T-cell (primary cell): ENCODE measurements at regions not wholly inside any gene's neighbourhood (a gene's known extent, or its start where the extent isn't known, plus 50 kb on each side); places are given as distances from the start of the nearest gene placed in this dataset.

Experiments
- ATAC-seq, 4 experiments: fragments of 200-7000 bp in 3 of 4; fragments of 150-1000 bp in 1 of 4; cut with Tn5 transposase; replicated peaks in 1 of 4; 1 replicate in 3 of 4; 2 replicates in 1 of 4; pipeline ENCODE4 v1.10.0; 2021; ENCODE audit warnings: moderate library complexity in 3 of 4, mild to moderate bottlenecking in 2 of 4, moderate number of reproducible peaks in 1 of 4
- CTCF ChIA-PET, 2 donors: fragments of 300-600 bp; sonication (Branson Sonifier 250); formaldehyde crosslinking; loops; one replicate each; lab custom pipeline; 2022; ENCODE audit warnings: antibody characterized with exemption in 2 of 2; lab: Charles Lee
- POLR2A ChIA-PET, 2 donors: fragments of 300-600 bp; sonication (Branson Sonifier 250); formaldehyde crosslinking; loops; one replicate each; lab custom pipeline; 2022; ENCODE audit warnings: antibody characterized with exemption in 2 of 2; lab: Charles Lee
- DNase-seq, 35 experiments: peaks; one replicate each; pipeline versions ENCODE4 v3.0.0 to v3.0.0-alpha.2; 2013 to 2023
- H3K27ac ChIP-seq: one replicate; pipeline ENCODE4 v1.5.1; 2013; ENCODE audit warnings: low read length
- H3K27me3 ChIP-seq, 2 experiments: replicated peaks in 1 of 2; 1 replicate in 1 of 2; 2 replicates in 1 of 2; pipeline versions ENCODE4 v1.6.1 to v1.7.0; 2013; ENCODE audit warnings: low read length in 1 of 2, mixed read lengths in 1 of 2; ENCODE audit not compliant: control insufficient read depth in 2 of 2, insufficient read depth in 2 of 2; ENCODE audit errors: extremely low read depth in 1 of 2
- H3K36me3 ChIP-seq, 2 donors: 1 replicate in 1 of 2; 2 replicates in 1 of 2; pipeline versions ENCODE4 v1.6.1 to v1.7.0; 2013; ENCODE audit warnings: low read length in 1 of 2; ENCODE audit not compliant: control insufficient read depth in 2 of 2, insufficient read depth in 1 of 2; ENCODE audit errors: extremely low read depth in 1 of 2
- H3K4me1 ChIP-seq, 2 experiments: 1 replicate in 1 of 2; 2 replicates in 1 of 2; pipeline versions ENCODE4 v1.6.1 to v1.7.0; 2013; ENCODE audit warnings: low read length in 2 of 2, mixed read lengths in 1 of 2; ENCODE audit not compliant: insufficient read depth in 2 of 2, control insufficient read depth in 1 of 2; ENCODE audit errors: extremely low read depth in 1 of 2
- H3K4me3 ChIP-seq, 2 donors: 1 replicate in 1 of 2; 2 replicates in 1 of 2; pipeline versions ENCODE4 v1.5.1 to v1.7.0; 2013; ENCODE audit warnings: mild to moderate bottlenecking in 2 of 2, low read length in 1 of 2, moderate library complexity in 1 of 2; ENCODE audit not compliant: control insufficient read depth in 1 of 2; ENCODE audit errors: extremely low read depth in 1 of 2
- H3K9me3 ChIP-seq: 2 replicates; pipeline ENCODE4 v1.7.0; 2013
- H3K27ac Mint-ChIP-seq, 2 donors: one replicate each; pipeline ENCODE4 v1.8.0; 2020 to 2021; ENCODE audit warnings: mild to moderate bottlenecking in 2 of 2, mixed read lengths in 2 of 2
- H3K27me3 Mint-ChIP-seq, 2 donors: one replicate each; pipeline ENCODE4 v1.8.0; 2021 to 2022; ENCODE audit warnings: mixed read lengths in 2 of 2
- H3K36me3 Mint-ChIP-seq: one replicate; pipeline ENCODE4 v1.8.0; 2021; ENCODE audit warnings: mixed read lengths
- H3K4me1 Mint-ChIP-seq, 3 donors: one replicate each; pipeline ENCODE4 v1.8.0; 2020 to 2022; ENCODE audit warnings: mixed read lengths in 3 of 3, mild to moderate bottlenecking in 1 of 3
- H3K4me3 Mint-ChIP-seq, 3 donors: one replicate each; pipeline ENCODE4 v1.8.0; 2020 to 2022; ENCODE audit warnings: mild to moderate bottlenecking in 3 of 3, mixed read lengths in 3 of 3, moderate library complexity in 3 of 3
- H3K9me3 Mint-ChIP-seq, 3 donors: one replicate each; pipeline ENCODE4 v1.8.0; 2020 to 2022; ENCODE audit warnings: mixed read lengths in 3 of 3
- WGBS: methylation state at CpG from one replicate; pipeline ENCODE4 v1.1.5; 2013; ENCODE audit warnings: missing lambda C conversion rate; ENCODE audit not compliant: insufficient coverage; 5-methylcytosine and 5-hydroxymethylcytosine counted together

DNA sequence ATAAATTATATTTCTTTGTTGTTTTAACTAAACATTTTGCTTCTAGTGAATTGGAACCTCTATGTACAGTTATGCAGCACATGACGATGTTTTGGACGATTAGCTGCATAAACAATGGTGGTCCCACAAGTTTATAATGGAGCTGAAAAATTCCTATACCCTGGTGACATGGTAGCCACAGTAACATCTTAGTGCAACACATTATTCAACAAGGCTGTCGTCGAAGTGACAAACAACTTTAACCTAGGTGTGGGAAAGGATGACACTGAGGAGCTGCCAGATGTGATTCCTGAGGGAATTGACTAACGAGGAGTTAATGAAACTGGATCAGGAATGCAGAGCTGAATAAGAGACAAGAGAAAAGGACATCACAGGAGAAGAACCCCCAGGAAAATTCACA lies 588.9 kb upstream of the EPHA6 start:
- Histone ChIP-seq H3K4me1 (no peaks in the 10 kb centered on the region), H3K9me3 (no peaks in the 10 kb centered on the region), H3K4me3 (no peak overlapping the region), H3K27ac (no peak overlapping the region), H3K36me3 (no peaks in the 10 kb centered on the region), H3K27me3 (no peaks in the 10 kb centered on the region)
- DNase-seq (no peak), ATAC-seq (no peak)
- ChIA-PET POLR2A (no interaction called here), CTCF (no interaction called here)
- no peak overlapping the region for H3K27ac Mint-ChIP-seq
- H3K4me1 Mint-ChIP-seq: no peaks in the 10 kb centered on the region
- 68% methylated on average over 3 of the region's 5 CpGs for whole genome bisulfite sequencing
- no peak overlapping the region for H3K4me3 Mint-ChIP-seq
- H3K36me3 Mint-ChIP-seq: no peaks in the 10 kb centered on the region
- no peaks in the 10 kb centered on the region for H3K27me3 Mint-ChIP-seq
- H3K9me3 Mint-ChIP-seq: peaks cover 4 to 8% (median 5%) of the 10 kb centered on the region in 3 donors

DNA sequence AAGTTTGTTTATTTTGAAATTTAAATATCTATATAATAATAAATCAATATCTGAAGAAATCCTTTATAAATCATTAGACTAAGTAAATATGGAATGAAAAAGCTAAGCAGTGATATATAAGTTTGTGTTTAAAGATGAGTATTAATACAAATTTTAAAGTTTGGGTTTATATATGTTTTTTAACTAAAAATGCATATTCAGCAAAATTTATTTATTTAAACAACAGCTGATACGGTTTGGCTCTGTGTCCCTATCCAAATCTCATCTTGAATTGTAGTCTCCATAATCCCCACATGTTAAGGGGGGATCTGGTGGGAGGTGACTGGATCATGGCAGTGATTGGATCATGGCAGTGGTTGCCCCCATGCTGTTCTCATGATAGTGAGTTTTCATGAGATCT lies 580.7 kb upstream of the EPHA6 start:
- Mint-ChIP-seq H3K9me3 (peaks cover 0 to 17% (median 2%) of the 10 kb centered on the region in 3 donors), H3K27ac (no peak overlapping the region), H3K4me3 (no peak overlapping the region), H3K4me1 (no peaks in the 10 kb centered on the region), H3K27me3 (no peaks in the 10 kb centered on the region), H3K36me3 (no peaks in the 10 kb centered on the region)
- Histone ChIP-seq H3K36me3 (no peaks in the 10 kb centered on the region), H3K9me3 (peaks cover 3% of the 10 kb centered on the region), H3K4me1 (no peaks in the 10 kb centered on the region), H3K27me3 (no peaks in the 10 kb centered on the region), H3K4me3 (no peak overlapping the region), H3K27ac (no peak overlapping the region)
- no CpG with 5 or more reads among the region's 1 CpG for WGBS
- POLR2A ChIA-PET: no interaction called here
- CTCF ChIA-PET: no interaction called here
- ATAC-seq (no peak), DNase-seq (no peak)

DNA sequence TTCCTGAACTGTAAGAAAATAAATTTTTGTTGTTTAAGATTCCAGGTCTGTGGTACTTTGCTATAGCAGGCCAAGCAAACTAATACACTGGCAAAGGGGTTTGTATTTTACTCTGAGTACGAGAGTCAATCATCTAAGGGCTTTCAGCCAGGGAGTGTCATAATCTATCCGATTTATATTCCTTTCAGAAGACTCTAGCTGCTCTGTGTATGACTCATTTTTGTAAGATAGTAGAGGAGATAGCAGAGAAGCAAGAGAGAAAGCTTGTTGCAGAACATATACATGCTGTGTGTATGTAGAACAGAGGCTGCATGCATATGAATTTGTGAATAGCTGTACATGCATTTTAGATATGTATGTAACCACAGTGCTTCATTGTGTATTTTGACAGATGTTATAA lies 577.9 kb upstream of the EPHA6 start:
- H3K27ac Mint-ChIP-seq: no peak overlapping the region
- Histone ChIP-seq H3K4me3 (no peak overlapping the region), H3K4me1 (no peaks in the 10 kb centered on the region), H3K27me3 (no peaks in the 10 kb centered on the region), H3K9me3 (peaks cover 3% of the 10 kb centered on the region), H3K36me3 (no peaks in the 10 kb centered on the region), H3K27ac (no peak overlapping the region)
- no peaks in the 10 kb centered on the region for H3K4me1 Mint-ChIP-seq
- peaks cover 0 to 17% (median 2%) of the 10 kb centered on the region in 3 donors for H3K9me3 Mint-ChIP-seq
- WGBS: 90% methylated on average over 2 of the region's 2 CpGs
- CTCF ChIA-PET: no interaction called here
- H3K36me3 Mint-ChIP-seq: no peaks in the 10 kb centered on the region
- H3K27me3 Mint-ChIP-seq: no peaks in the 10 kb centered on the region
- POLR2A ChIA-PET: no interaction called here
- DNase-seq (no peak), ATAC-seq (no peak)
- no peak overlapping the region for H3K4me3 Mint-ChIP-seq

DNA sequence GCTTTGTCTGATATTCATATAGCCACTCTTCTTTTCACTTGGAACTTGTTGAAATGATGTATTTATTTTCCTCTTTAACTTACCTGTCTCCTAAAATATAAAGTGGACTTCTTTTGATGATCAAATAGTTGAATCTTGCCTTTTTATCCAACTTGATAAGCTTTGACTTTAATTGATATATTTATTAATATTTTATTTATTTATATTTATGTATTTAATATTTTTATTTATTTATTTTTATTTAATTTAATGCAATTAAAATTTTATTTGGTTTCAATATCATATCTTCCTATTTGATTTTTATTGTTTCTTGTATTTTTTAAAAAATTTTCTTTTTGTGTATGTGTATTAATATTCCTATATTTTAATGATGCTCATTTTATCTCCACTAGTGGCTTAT lies 555.1 kb upstream of the EPHA6 start:
- H3K27ac Mint-ChIP-seq: no peak overlapping the region
- H3K4me1 Mint-ChIP-seq: no peaks in the 10 kb centered on the region
- no peaks in the 10 kb centered on the region for H3K36me3 Mint-ChIP-seq
- H3K4me3 Mint-ChIP-seq: no peak overlapping the region
- Histone ChIP-seq H3K9me3 (no peaks in the 10 kb centered on the region), H3K27ac (no peak overlapping the region), H3K27me3 (no peaks in the 10 kb centered on the region), H3K4me1 (no peaks in the 10 kb centered on the region), H3K36me3 (no peaks in the 10 kb centered on the region), H3K4me3 (no peak overlapping the region)
- DNase-seq (no peak), ATAC-seq (no peak)
- peaks cover 6 to 20% (median 11%) of the 10 kb centered on the region in 3 donors for H3K9me3 Mint-ChIP-seq
- CTCF ChIA-PET: no interaction called here
- POLR2A ChIA-PET: interaction anchor here in 1 of 2 donors (0.5 kb wide), 1 partner anchor 171 kb away, joined by 3 read pairs; no protein-coding TSS in a partner anchor
- no peaks in the 10 kb centered on the region for H3K27me3 Mint-ChIP-seq

DNA sequence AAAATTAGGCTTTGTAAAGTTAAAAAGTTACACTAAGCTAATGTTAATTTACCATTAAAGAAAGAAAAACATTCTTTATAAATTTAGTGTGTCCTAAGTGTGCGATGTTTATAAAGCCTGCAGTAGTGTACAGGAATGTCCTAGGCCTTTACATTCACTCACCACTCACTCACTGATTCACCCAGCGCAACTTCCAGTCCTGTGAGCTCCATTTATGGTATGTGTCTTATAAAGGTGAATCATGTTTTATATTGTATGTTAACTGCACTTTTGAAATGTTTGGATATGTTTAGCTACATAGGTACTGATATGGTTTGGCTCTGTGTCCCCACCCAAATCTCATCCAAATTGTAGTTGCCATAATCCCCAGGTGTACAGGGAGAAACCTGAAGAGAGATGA lies 549.7 kb upstream of the EPHA6 start:
- Histone ChIP-seq H3K9me3 (no peaks in the 10 kb centered on the region), H3K4me1 (no peaks in the 10 kb centered on the region), H3K36me3 (no peaks in the 10 kb centered on the region), H3K27me3 (no peaks in the 10 kb centered on the region), H3K4me3 (no peak overlapping the region), H3K27ac (no peak overlapping the region)
- no peaks in the 10 kb centered on the region for H3K27me3 Mint-ChIP-seq
- DNase-seq: no peak
- H3K36me3 Mint-ChIP-seq: no peaks in the 10 kb centered on the region
- ATAC-seq: no peak
- POLR2A ChIA-PET: no interaction called here
- H3K9me3 Mint-ChIP-seq: peaks cover 8 to 22% (median 20%) of the 10 kb centered on the region in 3 donors
- H3K4me1 Mint-ChIP-seq: no peaks in the 10 kb centered on the region
- no peak overlapping the region for H3K27ac Mint-ChIP-seq
- no CpG with 5 or more reads among the region's 2 CpGs for WGBS
- no peak overlapping the region for H3K4me3 Mint-ChIP-seq
- CTCF ChIA-PET: no interaction called here

DNA sequence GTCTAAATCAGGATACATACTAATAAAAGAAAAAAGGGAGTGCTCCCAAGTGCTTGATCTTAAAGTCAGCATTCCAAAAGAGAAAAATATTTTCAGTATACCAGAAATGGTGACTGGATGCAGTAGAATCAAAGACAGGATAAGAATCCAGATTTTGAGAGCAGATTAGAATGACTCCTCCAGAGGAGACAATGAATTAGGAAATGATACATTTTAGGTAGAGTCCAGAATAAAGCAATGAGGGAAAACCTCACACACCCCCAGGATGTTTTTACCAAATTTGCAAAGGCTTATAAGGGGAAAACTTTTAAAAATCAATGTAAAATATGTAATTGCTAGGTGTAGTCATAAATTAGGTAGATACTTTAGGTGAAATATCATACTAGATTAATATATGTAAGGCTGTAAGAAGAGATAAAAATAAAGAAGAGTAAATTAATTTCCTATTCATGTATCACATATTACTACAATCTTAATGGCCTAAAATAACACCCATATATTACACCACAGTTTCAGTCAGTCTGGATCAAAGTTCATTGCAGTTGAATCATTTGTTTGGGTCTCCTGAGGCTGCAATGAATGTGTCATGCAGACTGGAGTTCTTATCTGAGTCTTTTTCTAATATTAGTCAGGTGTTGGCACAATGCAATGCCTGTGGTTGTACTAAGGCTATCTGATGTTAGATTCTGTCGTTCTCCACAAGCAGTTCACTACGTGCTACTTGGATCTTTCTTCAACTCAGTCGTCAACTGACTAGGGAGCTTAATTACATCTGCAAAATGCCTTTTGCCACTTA lies 547.8 kb upstream of the EPHA6 start:
- DNase-seq (no peak), ATAC-seq (no peak)
- no peaks in the 10 kb centered on the region for H3K9me3 ChIP-seq
- WGBS: no CpG with 5 or more reads among the region's 3 CpGs
- CTCF ChIA-PET: no interaction called here
- Mint-ChIP-seq H3K9me3 (peaks cover 10 to 16% (median 13%) of the 10 kb centered on the region in 3 donors), H3K4me1 (no peaks in the 10 kb centered on the region), H3K4me3 (no peak overlapping the region), H3K36me3 (no peaks in the 10 kb centered on the region), H3K27me3 (no peaks in the 10 kb centered on the region), H3K27ac (no peak overlapping the region)
- POLR2A ChIA-PET: no interaction called here
- H3K4me1 ChIP-seq: no peaks in the 10 kb centered on the region
- H3K27ac ChIP-seq: no peak overlapping the region
- no peaks in the 10 kb centered on the region for H3K27me3 ChIP-seq
- no peak overlapping the region for H3K4me3 ChIP-seq
- H3K36me3 ChIP-seq: no peaks in the 10 kb centered on the region
